Cardiac muscle cell (in vitro differentiated cells and primary cell): ENCODE measurements at regions not wholly inside any gene's neighbourhood (a gene's known extent, or its start where the extent isn't known, plus 50 kb on each side); places are given as distances from the start of the nearest gene placed in this dataset.
A peak's percentile ranks its signal among the peaks of the same experiment; 100 is the strongest.

ENCODE experiments used
- DNase-seq, 2 donors: peaks; one replicate each; pipeline versions ENCODE4 v3.0.0 to v3.0.0-alpha.2; 2010 to 2017; ENCODE audit warnings: low read depth in 1 of 2, low spot score in 1 of 2
- H3K27ac ChIP-seq: fragments of 200-600 bp; sonication (generic); 2 replicates; pipeline ENCODE4 v1.5.1; 2016
- H3K27me3 ChIP-seq: fragments of 200-600 bp; sonication (generic); 2 replicates; pipeline ENCODE4 v1.6.0; 2016; ENCODE audit warnings: control low read depth
- H3K36me3 ChIP-seq: fragments of 200-600 bp; sonication (generic); 2 replicates; pipeline ENCODE4 v1.5.1; 2016; ENCODE audit warnings: control low read depth
- H3K4me1 ChIP-seq: fragments of 200-600 bp; sonication (generic); 2 replicates; pipeline ENCODE4 v1.8.1; 2017; ENCODE audit warnings: low read depth, mild to moderate bottlenecking, mixed run types
- H3K4me3 ChIP-seq: fragments of 200-600 bp; sonication (generic); 2 replicates; pipeline ENCODE4 v1.5.1; 2016; ENCODE audit warnings: mild to moderate bottlenecking
- H3K9me3 ChIP-seq: fragments of 200-600 bp; sonication (generic); 2 replicates; pipeline ENCODE4 v1.5.1; 2017; ENCODE audit warnings: low read depth, mild to moderate bottlenecking, control low read depth
- CTCF ChIP-seq: IDR thresholded peaks from 2 replicates; pipeline ENCODE4 v1.5.1; 2012; ENCODE audit warnings: low read depth, mild to moderate bottlenecking, low read length

GRCh38 chr12:111107392-111108178, 187.2 kb upstream of the MYL2 start:
- no peak for TF ChIP-seq CTCF
- no peak overlapping the region for H3K4me3 ChIP-seq
- H3K27me3 ChIP-seq, result no peaks in the 10 kb centered on the region
- no peaks in the 10 kb centered on the region for H3K4me1 ChIP-seq
- no peaks in the 10 kb centered on the region for H3K36me3 ChIP-seq
- no peak for DNase-seq
- H3K9me3 ChIP-seq, result no peaks in the 10 kb centered on the region
- no peak overlapping the region for H3K27ac ChIP-seq

GRCh38 chr12:111105294-111105693, 184.9 kb upstream of the MYL2 start:
- Histone ChIP-seq H3K27me3 (no peaks in the 10 kb centered on the region), H3K4me3 (no peak overlapping the region), H3K27ac (no peak overlapping the region), H3K4me1 (no peaks in the 10 kb centered on the region), H3K36me3 (no peaks in the 10 kb centered on the region), H3K9me3 (no peaks in the 10 kb centered on the region)
- peak in 1 of 2 donors; percentile 12 for DNase-seq
- no peak for TF ChIP-seq CTCF

- no peak for DNase-seq
- no peak for TF ChIP-seq CTCF
Measured at GRCh38 chr12:111103583-111103982, 183.2 kb upstream of the MYL2 start.

GRCh38 chr12:111102102-111102739, 181.8 kb upstream of the MYL2 start:
- Histone ChIP-seq H3K4me1 (no peaks in the 10 kb centered on the region), H3K27ac (no peak overlapping the region), H3K9me3 (no peaks in the 10 kb centered on the region), H3K4me3 (no peak overlapping the region), H3K27me3 (no peaks in the 10 kb centered on the region), H3K36me3 (no peaks in the 10 kb centered on the region)
- TF ChIP-seq CTCF, result no peak
- no peak for DNase-seq

More at GRCh38 chr12:111103583-111103982, 183.2 kb upstream of the MYL2 start:
- H3K9me3 ChIP-seq, result no peaks in the 10 kb centered on the region
- no peaks in the 10 kb centered on the region for H3K27me3 ChIP-seq
- H3K4me3 ChIP-seq, result no peak overlapping the region
- no peak overlapping the region for H3K27ac ChIP-seq
- no peaks in the 10 kb centered on the region for H3K4me1 ChIP-seq
- no peaks in the 10 kb centered on the region for H3K36me3 ChIP-seq

GRCh38 chr12:111101003-111101402, 180.6 kb upstream of the MYL2 start:
- Histone ChIP-seq H3K27ac (no peak overlapping the region), H3K4me1 (no peaks in the 10 kb centered on the region), H3K27me3 (no peaks in the 10 kb centered on the region), H3K36me3 (no peaks in the 10 kb centered on the region), H3K4me3 (no peak overlapping the region), H3K9me3 (no peaks in the 10 kb centered on the region)
- DNase-seq, result no peak
- no peak for TF ChIP-seq CTCF
